LoVo (cell line): ENCODE measurements at regions not wholly inside any gene's neighbourhood (a gene's known extent, or its start where the extent isn't known, plus 50 kb on each side); places are given as distances from the start of the nearest gene placed in this dataset.
A peak's percentile ranks its signal among the peaks of the same experiment; 100 is the strongest.
"Not testable (repeated sequence)": the region's sequence is repeated elsewhere in the genome, so short reads cannot be mapped to it uniquely, and the experiment has no call there.

Experiments
- DNase-seq: peaks from one replicate; pipeline ENCODE4 v3.0.0-alpha.2; 2016; ENCODE audit warnings: low spot score

DNA sequence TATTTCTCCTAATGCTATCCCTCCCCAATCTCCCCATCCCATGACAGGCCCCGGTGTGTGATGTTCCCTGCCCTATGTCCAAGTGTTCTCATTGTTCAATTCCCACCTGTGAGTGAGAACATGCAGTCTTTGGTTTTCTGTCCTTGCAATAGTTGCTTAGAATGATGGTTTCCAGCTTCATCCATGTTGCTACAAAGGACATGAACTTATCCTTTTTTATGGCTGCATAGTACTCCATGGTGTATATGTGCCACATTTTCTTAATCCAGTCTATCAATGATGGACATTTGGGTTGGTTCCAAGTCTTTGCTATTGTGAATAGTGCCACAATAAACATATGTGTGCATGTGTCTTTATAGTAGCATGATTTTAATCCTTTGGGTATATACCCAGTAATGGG, 51.3 kb upstream of the RIOK2 start:
- not testable (repeated sequence) for DNase-seq

DNA sequence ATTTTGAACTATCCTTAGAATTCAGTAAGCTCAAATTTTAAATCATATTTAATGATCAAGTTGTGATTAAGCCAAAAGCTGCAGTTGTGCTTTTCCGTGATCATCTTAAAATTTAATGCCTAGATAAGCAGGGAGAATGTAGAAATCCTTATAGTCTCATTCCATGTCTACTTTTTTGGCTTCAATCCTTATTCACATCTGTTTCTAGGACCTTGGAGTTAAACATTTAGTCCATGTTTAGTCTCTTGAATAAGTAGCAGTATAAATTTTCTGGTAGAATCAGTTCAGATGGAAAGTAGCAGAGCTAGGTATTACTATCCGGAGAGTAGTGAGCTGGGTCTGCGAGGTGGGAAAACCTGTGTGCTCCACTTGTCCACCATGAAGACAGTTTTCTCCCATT, 59.3 kb upstream of the RIOK2 start:
- DNase-seq, result no peak

DNA sequence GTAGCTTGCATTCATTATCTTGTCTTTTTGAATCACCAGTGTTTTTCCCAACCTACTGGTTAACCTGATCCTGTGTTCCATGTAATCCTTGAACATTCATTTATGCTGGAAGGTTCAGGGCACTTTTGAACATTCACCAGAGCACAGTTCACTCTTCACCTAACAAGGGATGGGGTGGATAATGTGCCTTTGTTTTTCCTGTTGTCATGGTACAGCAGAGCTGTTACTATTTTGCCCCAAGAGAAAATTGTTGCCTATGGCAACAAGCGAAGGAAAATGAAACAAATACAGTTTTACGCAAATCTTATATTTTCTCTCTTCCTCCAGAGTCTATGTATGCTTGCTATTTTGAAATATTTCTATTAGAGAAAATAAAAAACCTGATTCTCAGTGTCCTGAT, 60.3 kb upstream of the RIOK2 start:
- DNase-seq, result no peak

DNA sequence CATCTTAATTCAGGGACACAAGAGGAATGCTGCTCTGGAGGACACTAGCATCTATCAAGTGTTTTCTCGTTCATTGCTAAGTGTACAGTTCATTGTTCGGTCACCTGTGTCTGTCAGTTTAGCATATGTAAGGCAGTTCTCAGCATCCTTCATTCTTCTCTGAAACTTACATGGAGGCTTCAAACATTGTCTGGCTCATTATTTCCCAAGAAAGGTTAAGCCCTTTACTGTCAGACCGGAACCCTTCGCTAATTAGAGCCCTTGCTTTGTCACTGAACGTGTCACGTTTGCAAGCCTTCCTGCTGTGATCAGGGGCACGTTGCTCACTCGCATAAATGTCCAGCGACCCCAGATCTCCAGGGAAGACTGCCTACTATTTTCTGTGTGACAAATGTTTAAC, 62.3 kb upstream of the RIOK2 start:
- no peak for DNase-seq

DNA sequence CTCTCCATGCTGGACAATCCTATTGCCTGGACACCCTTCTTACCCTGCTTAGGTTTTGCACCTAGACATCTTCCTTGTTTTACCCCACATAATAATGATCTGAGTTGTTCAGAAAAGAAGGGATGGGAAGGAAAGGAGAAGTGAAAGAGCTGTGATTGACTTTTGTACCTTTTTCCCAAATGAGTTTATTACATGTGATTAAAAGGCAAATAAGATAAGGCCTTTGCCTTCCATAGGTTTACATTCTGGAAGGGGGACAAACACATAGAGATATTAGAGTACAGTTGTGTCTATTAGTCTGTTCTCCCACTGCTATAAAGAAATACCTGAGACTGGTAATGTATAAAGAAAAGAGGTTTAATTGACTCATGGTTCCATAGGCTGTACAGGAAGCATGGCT, 67.1 kb upstream of the RIOK2 start:
- DNase-seq, result no peak

DNA sequence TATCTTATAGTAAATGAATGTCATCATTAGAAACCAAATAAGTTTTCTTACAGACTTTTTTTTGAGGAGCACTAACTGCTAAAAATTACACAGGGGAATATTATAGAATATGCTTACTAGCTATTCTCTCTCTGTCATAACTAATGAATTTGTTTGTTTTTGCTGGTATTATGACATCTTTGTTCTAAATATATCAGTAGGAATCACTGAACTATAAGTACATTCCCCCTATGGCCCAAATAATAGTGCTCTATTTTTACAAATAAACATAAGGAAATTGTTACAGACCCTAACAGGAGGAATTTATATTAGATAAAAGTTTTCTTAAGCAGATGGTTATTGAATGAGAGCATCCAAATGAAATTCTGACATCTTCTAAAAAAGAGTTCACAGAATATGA, 83.0 kb upstream of the RIOK2 start:
- no peak for DNase-seq

DNA sequence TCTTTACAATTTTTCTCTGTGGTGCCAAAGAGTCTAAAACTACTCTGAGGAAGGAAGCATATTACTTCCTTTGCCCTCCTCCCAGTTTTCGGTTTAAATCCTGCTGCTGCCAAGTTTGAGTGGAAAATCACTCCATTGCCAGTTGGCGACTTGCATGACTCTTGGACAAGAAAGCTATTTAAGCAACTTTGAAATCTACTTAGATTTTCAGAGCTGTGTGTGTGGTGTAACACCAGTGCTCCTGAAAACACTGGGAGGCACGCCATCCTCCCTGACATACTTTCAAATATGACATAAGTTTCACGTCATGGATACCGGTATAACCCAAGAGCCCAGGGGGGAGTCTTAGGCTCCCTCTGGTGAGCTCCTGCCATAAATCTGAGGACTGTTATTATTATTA, 83.5 kb upstream of the RIOK2 start:
- no peak for DNase-seq

DNA sequence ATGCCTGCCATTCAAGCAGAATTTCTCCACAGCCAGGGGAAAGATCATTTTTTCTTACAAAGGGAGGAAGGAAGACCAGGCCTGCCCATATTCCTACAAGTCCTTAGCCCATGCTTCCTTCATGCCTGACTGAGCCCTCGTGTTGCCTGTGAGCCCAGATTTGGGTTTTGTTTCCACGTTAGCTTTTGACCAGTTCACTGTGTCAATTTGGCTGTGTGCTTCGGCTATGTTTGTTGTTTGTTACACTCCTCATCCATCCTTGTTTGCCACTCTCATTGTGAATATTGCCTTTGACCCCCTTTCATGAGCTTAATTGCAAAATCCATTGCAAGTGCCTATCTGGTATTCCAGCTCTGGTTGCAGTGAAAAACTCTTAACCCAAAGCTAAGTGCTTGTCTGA, 84.7 kb upstream of the RIOK2 start:
- DNase-seq, result no peak

DNA sequence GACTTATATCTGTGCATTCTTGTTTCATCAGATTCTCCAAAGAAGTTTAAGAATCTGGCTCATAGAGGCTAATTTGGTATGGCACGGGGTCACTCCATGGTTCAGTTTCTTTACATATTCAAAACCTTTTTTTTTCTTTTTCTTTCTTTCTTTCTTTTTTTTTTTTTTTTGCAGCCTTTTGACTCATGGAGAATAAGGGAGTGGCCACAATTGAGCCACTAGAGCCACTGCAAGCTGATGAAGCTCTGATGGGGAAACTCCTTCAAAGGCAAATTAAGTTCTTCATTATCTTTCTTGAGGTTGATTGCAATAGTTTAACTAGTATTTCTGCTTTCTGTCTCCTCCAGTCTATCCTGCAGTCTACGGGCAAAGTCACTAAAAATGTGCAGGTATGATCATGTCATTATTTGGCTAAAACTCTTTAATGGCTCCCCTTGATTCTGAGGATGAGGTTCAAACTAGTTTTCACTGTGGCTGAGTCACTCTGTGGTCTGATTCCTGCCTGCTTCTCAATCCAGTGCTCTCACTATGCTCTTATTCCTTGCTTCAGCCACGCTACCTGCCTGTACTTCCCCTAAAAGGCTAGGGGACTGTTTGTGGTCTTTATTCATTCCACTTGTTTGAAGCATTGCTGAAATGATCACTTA, 93.5 kb upstream of the RIOK2 start:
- no peak for DNase-seq

DNA sequence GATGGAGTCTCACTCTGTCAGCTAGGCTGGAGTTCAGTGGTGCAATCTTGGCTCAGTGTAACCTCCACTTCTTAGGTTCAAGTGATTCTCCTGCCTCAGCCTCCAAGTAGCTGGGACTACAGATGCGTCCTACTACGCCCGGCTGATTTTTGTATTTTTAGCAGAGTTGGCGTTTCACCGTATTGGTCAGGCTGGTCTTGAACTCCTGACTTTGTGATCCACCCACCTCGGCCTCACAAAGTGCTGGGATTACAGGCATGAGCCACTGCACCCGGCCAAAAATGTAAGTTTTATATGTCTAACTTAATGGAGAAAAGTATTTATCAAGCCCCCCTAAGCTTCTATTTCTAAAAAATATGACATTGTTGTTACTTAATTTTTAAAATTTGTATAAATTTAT, 98.2 kb upstream of the RIOK2 start:
- no peak for DNase-seq

DNA sequence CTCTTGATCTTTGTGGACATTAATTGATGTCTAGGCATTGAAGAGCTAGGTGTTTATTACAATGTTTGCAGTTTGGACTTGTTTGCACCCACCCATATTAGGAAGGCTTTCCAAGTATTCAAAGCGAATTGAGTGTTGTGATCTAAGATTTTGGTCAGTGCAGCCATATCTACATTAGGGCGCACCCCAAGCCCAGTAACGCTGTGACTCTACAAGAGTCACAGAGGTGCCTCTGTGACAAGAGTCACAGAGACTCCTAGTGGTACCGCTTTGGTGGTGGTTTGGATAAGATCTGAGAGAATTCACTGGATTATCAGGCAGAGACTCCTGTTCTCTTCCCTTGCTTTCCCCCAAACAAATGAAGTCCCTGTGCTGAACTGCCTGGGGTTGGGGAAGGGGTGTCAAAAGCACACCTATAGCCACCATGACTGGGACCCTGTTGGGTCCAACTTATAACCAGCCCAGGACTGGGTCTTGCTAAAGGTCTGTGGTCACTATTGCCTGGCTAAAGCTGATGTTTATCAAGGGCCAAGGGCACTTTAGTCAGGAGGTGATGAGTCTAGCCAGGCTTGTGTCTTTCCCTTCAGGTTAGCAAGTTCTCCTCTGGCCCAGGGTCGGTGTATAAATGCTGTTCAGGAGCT, 114.1 kb upstream of the RIOK2 start:
- peak; percentile 15 for DNase-seq

DNA sequence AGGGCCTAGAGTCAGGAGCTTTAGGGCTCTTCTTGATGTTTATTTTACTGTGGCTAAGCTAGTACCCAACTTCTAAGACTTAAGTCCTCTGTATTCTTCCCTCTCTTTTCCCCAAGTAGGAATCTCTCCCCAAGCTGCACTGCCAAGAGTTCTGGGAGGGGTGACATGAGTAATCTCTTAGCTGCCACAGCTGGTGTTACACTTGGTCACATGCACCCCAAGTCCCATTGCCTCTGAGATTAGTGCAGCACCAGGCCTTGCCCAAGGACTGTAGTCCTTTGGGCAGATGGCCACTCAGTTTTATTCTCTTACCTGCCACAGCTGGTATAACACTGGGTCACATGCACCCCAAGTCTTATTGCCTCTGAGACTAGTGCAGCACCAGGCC, 114.7 kb upstream of the RIOK2 start:
- DNase-seq, result no peak

DNA sequence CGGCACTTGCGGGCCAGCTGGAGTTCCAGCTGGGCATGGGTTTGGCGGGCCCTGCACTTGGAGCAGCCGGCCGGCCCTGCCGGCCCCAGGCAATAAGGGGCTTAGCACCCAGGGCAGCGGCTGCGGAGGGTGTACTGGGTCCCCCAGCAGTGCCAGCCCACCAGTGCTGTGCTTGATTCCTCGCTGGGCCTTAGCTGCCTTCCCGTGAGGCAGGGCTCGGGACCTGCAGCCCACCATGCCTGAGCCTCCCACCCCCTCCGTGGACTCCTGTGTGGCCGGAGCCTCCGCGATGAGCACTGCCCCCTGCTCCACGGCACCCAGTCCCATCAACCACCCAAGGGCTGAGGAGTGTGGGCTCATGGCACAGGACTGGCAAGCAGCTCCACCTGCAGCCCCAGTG, 118.1 kb upstream of the RIOK2 start:
- not testable (repeated sequence) for DNase-seq

DNA sequence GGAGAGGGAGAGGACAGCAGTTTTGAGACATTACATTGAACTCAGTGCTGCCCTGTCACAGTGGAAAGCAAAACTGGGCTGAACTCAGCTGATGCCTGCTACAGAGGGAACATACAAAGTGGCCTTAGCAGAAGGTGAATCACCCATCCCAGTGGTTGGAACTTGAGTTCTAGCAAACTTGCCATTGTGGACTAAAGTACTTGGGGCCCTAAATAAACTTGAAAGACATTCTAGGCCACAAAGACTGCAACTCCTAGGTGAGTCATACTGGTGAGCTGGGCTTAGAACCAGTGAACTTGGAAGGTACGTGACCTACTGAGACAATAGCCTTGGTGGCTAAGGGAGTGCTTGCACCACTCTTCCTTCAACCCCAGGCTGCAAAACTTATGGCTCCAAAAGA, 155.7 kb upstream of the RIOK2 start:
- no peak for DNase-seq

DNA sequence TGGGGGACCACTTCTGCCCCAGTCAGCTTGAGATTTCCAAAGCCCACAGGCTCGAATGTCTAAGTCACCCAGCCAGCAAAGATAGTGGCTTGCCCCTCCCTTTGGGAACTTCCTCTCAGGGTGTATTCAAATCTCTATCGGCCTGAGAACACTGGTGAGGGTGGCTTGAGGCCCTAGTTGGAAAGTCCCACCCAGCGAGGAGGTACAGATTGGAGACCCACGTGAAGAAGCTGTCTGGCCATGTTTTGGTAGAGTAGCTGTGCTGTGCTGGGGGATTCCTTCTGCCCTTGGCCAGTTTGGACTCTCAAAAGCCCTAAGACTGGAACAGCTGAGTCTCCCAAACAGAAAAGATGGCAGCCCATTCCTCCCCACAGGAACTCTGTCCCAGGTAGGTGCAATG, 172.7 kb upstream of the RIOK2 start:
- DNase-seq, result no peak

DNA sequence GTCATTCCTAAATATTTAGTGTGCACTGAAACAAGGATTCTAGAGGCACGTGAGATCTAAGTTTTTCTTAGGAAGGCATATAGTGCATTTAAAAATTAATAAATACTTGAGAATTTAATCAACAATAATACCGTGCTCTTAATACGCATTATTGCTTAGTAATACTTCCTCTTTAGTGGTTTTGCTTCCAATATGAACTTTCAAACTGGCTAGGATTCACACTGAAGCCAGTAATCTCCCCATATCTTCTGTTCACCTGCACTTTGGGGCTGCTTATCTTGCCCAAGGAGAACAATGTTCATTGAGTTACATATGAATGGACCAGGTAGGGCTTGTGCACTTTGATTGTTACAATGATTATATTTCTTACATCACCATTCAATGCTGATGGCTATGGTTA, 180.5 kb upstream of the RIOK2 start:
- DNase-seq, result no peak

DNA sequence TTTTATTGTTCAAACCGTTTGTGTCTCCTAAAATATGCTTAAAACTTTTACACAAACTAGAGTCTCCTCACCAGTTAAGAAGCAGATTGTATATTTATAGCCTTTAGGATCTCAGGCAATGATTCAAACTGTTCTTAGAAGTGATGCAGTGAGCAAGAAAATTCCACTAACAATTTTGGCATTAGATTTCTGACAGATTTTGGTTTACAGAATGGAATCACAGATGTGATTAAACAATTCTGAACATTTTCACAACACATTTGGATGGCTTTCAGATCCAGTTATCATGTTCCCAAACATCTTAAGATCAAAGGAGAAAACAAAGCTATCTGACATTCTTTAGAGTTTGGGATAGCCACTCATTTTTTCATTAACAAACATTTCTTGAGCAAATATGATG, 181.7 kb upstream of the RIOK2 start:
- DNase-seq, result no peak

DNA sequence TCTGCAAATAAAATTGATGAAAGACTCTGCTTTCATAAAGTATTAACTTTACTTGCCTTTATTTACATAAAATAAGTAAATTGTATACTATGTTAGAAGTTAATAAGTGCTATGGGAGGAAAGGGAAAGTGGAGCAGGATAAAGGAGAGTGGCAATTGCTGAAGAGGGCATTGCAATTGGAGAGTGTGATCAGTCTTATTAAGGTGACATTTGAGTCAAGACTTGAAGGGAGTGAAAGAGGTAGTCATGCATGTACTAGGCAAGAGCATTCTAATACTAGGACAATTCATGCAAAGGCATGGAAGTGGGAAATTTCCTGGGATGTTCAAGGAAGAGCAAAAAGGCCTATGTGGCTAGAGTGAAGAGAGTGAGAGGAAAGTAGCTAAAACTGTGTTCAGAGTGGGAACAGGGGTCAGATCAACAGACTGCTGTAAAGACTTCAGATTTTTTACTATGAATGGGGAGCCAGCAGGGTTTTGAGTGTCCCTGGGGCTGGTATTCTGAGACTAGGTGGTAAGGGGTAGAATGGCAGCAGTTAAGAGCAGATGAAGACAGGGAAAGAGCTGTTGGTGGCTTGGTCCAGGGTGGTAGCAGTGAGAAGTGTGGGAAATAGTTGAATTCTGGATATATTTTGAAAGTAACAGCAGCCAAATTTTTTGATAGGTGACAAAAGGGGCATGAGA, 182.3 kb upstream of the RIOK2 start:
- DNase-seq, result no peak

DNA sequence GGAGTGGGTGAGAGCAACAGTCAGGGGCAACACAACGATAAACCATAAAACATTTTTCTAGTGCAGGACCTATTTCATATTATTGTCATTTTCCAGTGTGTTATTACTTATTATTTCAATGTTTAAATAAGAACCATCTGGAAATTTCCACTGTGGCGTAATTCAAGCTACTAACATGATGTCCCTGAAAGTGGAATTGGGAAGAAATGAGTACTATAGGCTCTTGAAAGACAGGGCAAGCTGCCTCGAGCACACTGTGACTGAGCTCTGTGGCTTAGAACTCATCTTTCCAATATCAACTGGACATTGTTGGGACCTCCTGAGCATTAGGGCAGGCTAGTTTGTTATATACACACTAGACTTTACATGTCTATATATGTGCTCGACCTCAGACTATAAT, 182.9 kb upstream of the RIOK2 start:
- DNase-seq, result no peak

DNA sequence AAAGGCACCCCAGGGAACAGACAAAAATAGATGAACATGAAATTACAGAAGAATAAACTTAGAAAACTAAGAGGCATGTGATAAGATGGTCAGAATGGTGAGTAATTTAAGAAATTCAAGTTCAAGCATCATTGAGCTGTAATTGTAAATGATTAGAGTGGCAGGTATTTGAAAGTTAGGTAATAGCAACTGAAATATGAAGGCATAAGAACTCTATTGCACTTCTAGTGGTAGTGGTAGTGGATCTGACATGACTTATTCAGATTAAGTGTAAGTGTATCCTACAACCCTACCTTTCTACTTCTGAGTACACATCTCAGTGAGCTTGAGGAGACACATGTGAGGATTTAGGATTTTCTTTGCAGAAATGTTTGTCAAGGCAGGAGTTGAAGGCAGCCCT, 192.9 kb upstream of the RIOK2 start:
- no peak for DNase-seq

DNA sequence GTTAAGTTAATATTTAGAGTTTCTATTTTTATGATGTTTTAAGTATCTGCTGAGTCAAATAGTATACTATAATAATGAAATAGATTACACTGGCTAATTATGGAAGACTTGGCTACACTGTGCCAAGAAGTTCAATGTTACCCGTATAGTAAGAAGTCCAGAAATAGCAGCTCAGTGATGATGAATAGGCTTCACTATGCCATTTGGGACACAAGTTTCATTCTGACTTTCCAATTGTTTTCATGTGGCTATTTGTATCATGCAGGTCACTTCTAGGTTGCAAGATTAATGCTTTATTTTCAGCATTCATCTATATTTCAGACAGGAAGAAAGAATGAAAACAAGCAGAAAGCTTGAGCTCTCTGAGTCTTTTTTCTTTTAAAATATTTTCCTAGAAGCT, 194.5 kb upstream of the RIOK2 start:
- no peak for DNase-seq

DNA sequence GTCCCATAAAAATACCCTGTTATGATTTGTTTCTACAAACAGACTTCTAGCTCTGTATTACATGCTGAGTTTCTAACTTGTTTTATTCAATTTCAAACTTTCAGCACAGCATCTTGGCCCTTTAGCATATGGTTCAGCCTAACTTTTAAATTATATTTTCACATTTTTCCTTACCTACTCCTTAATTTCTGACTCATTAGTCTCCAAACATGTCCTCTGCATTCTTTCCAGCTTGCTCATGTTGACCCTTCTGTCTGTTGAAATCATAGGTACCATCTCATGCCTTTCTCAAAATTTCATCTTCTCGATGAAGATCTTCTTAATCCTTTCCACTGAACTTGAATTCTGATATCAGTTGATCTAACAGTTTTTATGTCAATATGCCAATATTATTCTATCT, 200.9 kb upstream of the RIOK2 start:
- DNase-seq, result no peak

DNA sequence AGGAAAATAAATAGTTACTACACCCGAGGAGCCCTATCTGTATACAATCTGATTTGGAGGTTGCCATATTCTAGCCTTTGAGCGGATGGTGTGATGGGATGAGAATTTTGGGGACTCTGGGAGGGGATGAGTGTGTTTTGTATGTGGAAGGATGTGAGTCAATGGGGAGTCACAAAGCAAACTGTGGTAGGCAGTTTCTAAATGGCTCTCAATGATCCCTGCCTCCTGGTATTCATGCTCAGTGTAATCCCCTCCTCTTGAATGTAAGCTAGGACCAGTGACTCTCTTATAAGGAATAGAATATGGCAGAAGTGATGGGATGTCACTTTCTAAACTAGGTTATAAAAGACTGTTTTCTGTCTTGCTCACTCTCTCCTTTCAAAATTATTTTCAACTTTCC, 205.7 kb upstream of the RIOK2 start:
- DNase-seq, result no peak

DNA sequence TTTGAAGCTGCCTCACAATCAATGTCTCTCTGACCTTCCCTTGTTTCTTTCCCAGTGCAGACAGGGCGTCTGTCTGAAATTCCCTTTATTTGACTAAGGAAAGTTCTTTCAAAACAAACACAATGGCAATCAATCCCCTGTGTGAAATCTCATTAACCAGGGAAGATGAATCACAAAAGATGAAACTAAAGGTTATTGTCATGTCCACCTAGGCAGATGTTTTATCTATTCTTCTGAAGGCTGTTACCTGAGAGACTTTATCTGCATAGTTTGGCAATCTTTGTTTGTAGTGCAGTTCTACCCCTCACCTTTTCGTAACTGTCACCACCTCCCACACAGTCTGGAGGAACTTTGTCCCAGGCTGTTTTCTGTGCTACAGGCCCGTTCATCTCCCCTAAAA, 217.5 kb upstream of the RIOK2 start:
- no peak for DNase-seq
